ENCODE measurements at regions not wholly inside any gene's neighbourhood (a gene's known extent, or its start where the extent isn't known, plus 50 kb on each side); places are given as distances from the start of the nearest gene placed in this dataset.
"Not testable (repeated sequence)": the region's sequence is repeated elsewhere in the genome, so short reads cannot be mapped to it uniquely, and the experiment has no call there.

GRCh38 chr1:83135524-83136157 is 863.3 kb downstream of the TTLL7 start:
- H3K4me3 ChIP-seq (ENCODE audit: extremely low read depth, insufficient read depth, low read length, poor library complexity, severe bottlenecking); H3K4me1 ChIP-seq (ENCODE audit: control insufficient read depth, insufficient read depth, low read length, poor library complexity, severe bottlenecking); H3K9me3 ChIP-seq (ENCODE audit: control insufficient read depth, low read length); H3K27ac ChIP-seq (ENCODE audit: low read depth, low read length, severe bottlenecking); H3K36me3 ChIP-seq (ENCODE audit: control insufficient read depth, insufficient read depth, low read length): not testable (repeated sequence)
- no CpG with 5 or more reads among the region's 1 CpG for WGBS, 2 experiments (ENCODE audit: insufficient coverage in 2 of 2)

- not testable (repeated sequence) for H3K4me3 ChIP-seq (ENCODE audit: extremely low read depth, insufficient read depth, low read length, poor library complexity, severe bottlenecking); H3K27ac ChIP-seq (ENCODE audit: low read depth, low read length, severe bottlenecking); H3K9me3 ChIP-seq (ENCODE audit: control insufficient read depth, low read length); H3K36me3 ChIP-seq (ENCODE audit: control insufficient read depth, insufficient read depth, low read length); H3K4me1 ChIP-seq (ENCODE audit: control insufficient read depth, insufficient read depth, low read length, poor library complexity, severe bottlenecking)
- no CpG with 5 or more reads among the region's 3 CpGs for WGBS, 2 experiments (ENCODE audit: insufficient coverage in 2 of 2)
Measured at GRCh38 chr1:83134322-83135014, 864.5 kb downstream of the TTLL7 start.

GRCh38 chr1:83131692-83131955 is 867.3 kb downstream of the TTLL7 start:
- no CpG with 5 or more reads among the region's 1 CpG for whole genome bisulfite sequencing, 2 experiments (ENCODE audit: insufficient coverage in 2 of 2)
- Histone ChIP-seq H3K9me3 (ENCODE audit: control insufficient read depth, low read length) (no peaks in the 10 kb centered on the region), H3K36me3 (ENCODE audit: control insufficient read depth, insufficient read depth, low read length) (no peaks in the 10 kb centered on the region), H3K4me3 (ENCODE audit: extremely low read depth, insufficient read depth, low read length, poor library complexity, severe bottlenecking) (no peak overlapping the region), H3K4me1 (ENCODE audit: control insufficient read depth, insufficient read depth, low read length, poor library complexity, severe bottlenecking) (no peaks in the 10 kb centered on the region), H3K27ac (ENCODE audit: low read depth, low read length, severe bottlenecking) (no peak overlapping the region)

- 86 to 92% methylated on average over 1 to 2 of the region's 3 CpGs for WGBS, 2 experiments (ENCODE audit: insufficient coverage in 2 of 2)
- Histone ChIP-seq H3K4me3 (ENCODE audit: extremely low read depth, insufficient read depth, low read length, poor library complexity, severe bottlenecking) (no peak overlapping the region), H3K27ac (ENCODE audit: low read depth, low read length, severe bottlenecking) (no peak overlapping the region), H3K36me3 (ENCODE audit: control insufficient read depth, insufficient read depth, low read length) (no peaks in the 10 kb centered on the region), H3K9me3 (ENCODE audit: control insufficient read depth, low read length) (no peaks in the 10 kb centered on the region), H3K4me1 (ENCODE audit: control insufficient read depth, insufficient read depth, low read length, poor library complexity, severe bottlenecking) (no peaks in the 10 kb centered on the region)
Measured at GRCh38 chr1:83130886-83131691, 867.8 kb downstream of the TTLL7 start.

DNA sequence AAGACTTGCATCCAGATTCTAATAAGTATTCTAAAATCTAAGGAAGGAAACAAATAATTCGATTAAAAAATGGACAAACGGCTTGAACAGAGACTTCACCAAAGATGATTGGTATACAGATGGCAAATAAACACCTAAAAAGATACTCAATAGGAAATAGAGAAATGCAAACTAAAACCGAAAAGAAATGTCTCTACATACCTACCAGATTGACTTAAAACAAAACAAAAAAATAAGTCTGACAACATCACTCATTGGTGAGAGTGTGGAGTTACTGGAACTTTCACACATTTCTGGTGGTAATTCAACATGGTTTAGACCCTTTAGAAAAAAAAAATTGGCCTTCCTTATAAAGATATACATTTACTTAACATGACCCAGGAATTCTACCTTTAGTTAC is 869.8 kb downstream of the TTLL7 start:
- no peaks in the 10 kb centered on the region for H3K36me3 ChIP-seq (ENCODE audit: control insufficient read depth, insufficient read depth, low read length)
- H3K9me3 ChIP-seq (ENCODE audit: control insufficient read depth, low read length) = no peaks in the 10 kb centered on the region
- no peak overlapping the region for H3K4me3 ChIP-seq (ENCODE audit: extremely low read depth, insufficient read depth, low read length, poor library complexity, severe bottlenecking)
- WGBS, 2 experiments (ENCODE audit: insufficient coverage in 2 of 2) = no CpG with 5 or more reads among the region's 3 CpGs
- H3K27ac ChIP-seq (ENCODE audit: low read depth, low read length, severe bottlenecking) = no peak overlapping the region
- H3K4me1 ChIP-seq (ENCODE audit: control insufficient read depth, insufficient read depth, low read length, poor library complexity, severe bottlenecking) = no peaks in the 10 kb centered on the region

GRCh38 chr1:83125456-83125855 is 873.5 kb downstream of the TTLL7 start:
- H3K4me1 ChIP-seq (ENCODE audit: control insufficient read depth, insufficient read depth, low read length, poor library complexity, severe bottlenecking) = no peaks in the 10 kb centered on the region

DNA sequence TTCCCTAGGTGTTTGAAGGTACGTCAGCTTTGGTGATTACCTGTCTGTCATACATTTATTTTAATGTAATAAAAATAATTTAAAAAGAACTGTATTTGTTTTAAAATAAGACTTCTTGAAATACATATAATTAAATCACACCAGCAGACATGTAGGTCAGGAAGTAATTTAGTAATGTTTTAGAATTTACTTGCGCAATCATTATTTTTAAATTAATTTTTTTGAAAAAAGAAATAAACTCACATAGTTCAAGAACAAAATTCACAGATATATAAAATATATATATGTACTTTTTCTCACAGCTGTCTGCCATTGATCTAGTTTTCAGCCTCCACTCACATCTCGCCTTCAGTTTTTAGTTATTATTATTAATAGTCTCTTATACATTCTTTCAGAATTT is 875.9 kb downstream of the TTLL7 start:
- Histone ChIP-seq H3K9me3 (ENCODE audit: control insufficient read depth, low read length) (no peaks in the 10 kb centered on the region), H3K27ac (ENCODE audit: low read depth, low read length, severe bottlenecking) (no peak overlapping the region), H3K4me3 (ENCODE audit: extremely low read depth, insufficient read depth, low read length, poor library complexity, severe bottlenecking) (no peak overlapping the region), H3K4me1 (ENCODE audit: control insufficient read depth, insufficient read depth, low read length, poor library complexity, severe bottlenecking) (no peaks in the 10 kb centered on the region), H3K36me3 (ENCODE audit: control insufficient read depth, insufficient read depth, low read length) (no peaks in the 10 kb centered on the region)
- WGBS, 2 experiments (ENCODE audit: insufficient coverage in 2 of 2) = no CpG with 5 or more reads among the region's 3 CpGs

More at GRCh38 chr1:83125456-83125855, 873.5 kb downstream of the TTLL7 start:
- H3K9me3 ChIP-seq (ENCODE audit: control insufficient read depth, low read length) = no peaks in the 10 kb centered on the region
- no CpG with 5 or more reads among the region's 2 CpGs for WGBS, 2 experiments (ENCODE audit: insufficient coverage in 2 of 2)
- H3K27ac ChIP-seq (ENCODE audit: low read depth, low read length, severe bottlenecking) = no peak overlapping the region
- no peaks in the 10 kb centered on the region for H3K36me3 ChIP-seq (ENCODE audit: control insufficient read depth, insufficient read depth, low read length)
- no peak overlapping the region for H3K4me3 ChIP-seq (ENCODE audit: extremely low read depth, insufficient read depth, low read length, poor library complexity, severe bottlenecking)

- no peaks in the 10 kb centered on the region for H3K36me3 ChIP-seq (ENCODE audit: control insufficient read depth, insufficient read depth, low read length)
- WGBS, 2 experiments (ENCODE audit: insufficient coverage in 2 of 2) = 96 to 100% methylated on average over 2 to 4 of the region's 4 CpGs
Measured at GRCh38 chr1:83118472-83118871, 880.5 kb downstream of the TTLL7 start.

DNA sequence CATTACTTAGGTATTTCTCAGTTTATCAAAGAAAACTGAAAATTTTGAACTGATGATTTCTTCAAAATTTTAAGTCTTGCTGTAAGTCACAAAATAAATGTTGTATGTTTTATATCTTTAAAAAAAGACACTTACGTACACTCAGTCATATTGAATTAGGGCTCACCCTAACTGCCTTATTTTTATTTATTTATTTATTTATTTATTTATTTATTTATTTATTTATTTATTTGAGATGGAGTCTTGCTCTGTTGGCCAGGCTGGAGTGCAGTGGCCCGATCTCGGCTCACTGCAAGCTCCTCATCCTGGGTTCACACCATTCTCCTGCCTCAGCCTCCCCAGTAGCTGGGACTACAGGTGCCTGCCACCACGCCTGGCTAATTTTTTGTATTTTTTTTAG is 881.9 kb downstream of the TTLL7 start:
- not testable (repeated sequence) for H3K4me1 ChIP-seq (ENCODE audit: control insufficient read depth, insufficient read depth, low read length, poor library complexity, severe bottlenecking); H3K27ac ChIP-seq (ENCODE audit: low read depth, low read length, severe bottlenecking); H3K36me3 ChIP-seq (ENCODE audit: control insufficient read depth, insufficient read depth, low read length); H3K9me3 ChIP-seq (ENCODE audit: control insufficient read depth, low read length); H3K4me3 ChIP-seq (ENCODE audit: extremely low read depth, insufficient read depth, low read length, poor library complexity, severe bottlenecking)
- WGBS, 2 experiments (ENCODE audit: insufficient coverage in 2 of 2) = 90% methylated on average over 2 of the region's 4 CpGs; no CpG with 5 or more reads in 1 of the 2 experiments

More at GRCh38 chr1:83118472-83118871, 880.5 kb downstream of the TTLL7 start:
- no peak overlapping the region for H3K27ac ChIP-seq (ENCODE audit: low read depth, low read length, severe bottlenecking)
- no peaks in the 10 kb centered on the region for H3K4me1 ChIP-seq (ENCODE audit: control insufficient read depth, insufficient read depth, low read length, poor library complexity, severe bottlenecking)
- H3K9me3 ChIP-seq (ENCODE audit: control insufficient read depth, low read length) = no peaks in the 10 kb centered on the region
- no peak overlapping the region for H3K4me3 ChIP-seq (ENCODE audit: extremely low read depth, insufficient read depth, low read length, poor library complexity, severe bottlenecking)

GRCh38 chr1:83115785-83116184 is 883.1 kb downstream of the TTLL7 start:
- no peaks in the 10 kb centered on the region for H3K4me1 ChIP-seq (ENCODE audit: control insufficient read depth, insufficient read depth, low read length, poor library complexity, severe bottlenecking)
- no peak overlapping the region for H3K27ac ChIP-seq (ENCODE audit: low read depth, low read length, severe bottlenecking)
- no peak overlapping the region for H3K4me3 ChIP-seq (ENCODE audit: extremely low read depth, insufficient read depth, low read length, poor library complexity, severe bottlenecking)
- 67 to 88% methylated on average over 1 of the region's 2 CpGs for WGBS, 2 experiments (ENCODE audit: insufficient coverage in 2 of 2)
- no peaks in the 10 kb centered on the region for H3K36me3 ChIP-seq (ENCODE audit: control insufficient read depth, insufficient read depth, low read length)
- H3K9me3 ChIP-seq (ENCODE audit: control insufficient read depth, low read length) = no peaks in the 10 kb centered on the region

Data from mesodermal cell (in vitro differentiated cells).